Keratinocyte (primary cell): ENCODE measurements at regions not wholly inside any gene's neighbourhood (a gene's known extent, or its start where the extent isn't known, plus 50 kb on each side); places are given as distances from the start of the nearest gene placed in this dataset.

ENCODE experiments used
- CTCF ChIP-seq, 3 experiments: IDR thresholded peaks in 1 of 3; conservative IDR thresholded peaks in 1 of 3; optimal IDR thresholded peaks in 1 of 3; 2 replicates in 2 of 3; 3 replicates in 1 of 3; pipeline versions ENCODE3 to v1.5.1; 2011; ENCODE audit warnings: low read length in 3 of 3, mild to moderate bottlenecking in 3 of 3, moderate library complexity in 2 of 3, control low read depth in 1 of 3, inconsistent platforms in 1 of 3; ENCODE audit not compliant: insufficient read depth in 2 of 3; ENCODE audit errors: extremely low read depth in 1 of 3
- EZH2 ChIP-seq: IDR thresholded peaks from one replicate; pipeline ENCODE4 v1.6.1; 2012; ENCODE audit warnings: inconsistent platforms, mild to moderate bottlenecking, low read length, moderate library complexity

GRCh38 chr15:38709196-38709595 lies 144.6 kb upstream of the RASGRP1 start:
- TF ChIP-seq CTCF (optimal IDR thresholded peaks at IDR 0.05 in 1 of 3, IDR thresholded peaks at IDR 0.05 in 1 of 3, conservative IDR thresholded peaks at IDR 0.05 in 1 of 3; ENCODE audit: extremely low read depth in 1 of 3, insufficient read depth in 2 of 3, low read length in 3 of 3) (no peak), EZH2 (no peak)
